ENCODE measurements at regions not wholly inside any gene's neighbourhood (a gene's known extent, or its start where the extent isn't known, plus 50 kb on each side); places are given as distances from the start of the nearest gene placed in this dataset.

- TF ChIP-seq CTCF (IDR thresholded peaks at IDR 0.05; ENCODE audit: borderline replicate concordance): no peak
- Histone ChIP-seq H3K4me3 (no peak overlapping the region), H3K9me3 (replicated peaks) (peaks cover 7% of the 10 kb centered on the region), H3K4me1 (no peaks in the 10 kb centered on the region), H3K36me3 (no peaks in the 10 kb centered on the region), H3K27ac (replicated peaks) (no peak overlapping the region), H3K27me3 (ENCODE audit: low read depth) (no peaks in the 10 kb centered on the region)
- no peak for DNase-seq
- intact Hi-C loops (cut with micrococcal nuclease): no loop called here
Observed at GRCh38 chr11:93959663-93960062, 61.5 kb upstream of the HEPHL1 start.

- Histone ChIP-seq H3K27ac (replicated peaks) (no peak overlapping the region), H3K36me3 (no peaks in the 10 kb centered on the region)
- no peak for DNase-seq
Observed at GRCh38 chr11:93963072-93963471, 58.1 kb upstream of the HEPHL1 start.

GRCh38 chr11:93967258-93967657, 53.9 kb upstream of the HEPHL1 start:
- no peaks in the 10 kb centered on the region for H3K27me3 ChIP-seq (ENCODE audit: low read depth)
- no peak for TF ChIP-seq CTCF (IDR thresholded peaks at IDR 0.05; ENCODE audit: borderline replicate concordance)
- DNase-seq: no peak
- H3K27ac ChIP-seq (replicated peaks): no peak overlapping the region
- H3K4me3 ChIP-seq: no peak overlapping the region
- H3K4me1 ChIP-seq: no peaks in the 10 kb centered on the region
- intact Hi-C loops (cut with micrococcal nuclease): no loop called here
- no peaks in the 10 kb centered on the region for H3K9me3 ChIP-seq (replicated peaks)
- H3K36me3 ChIP-seq: no peaks in the 10 kb centered on the region

More at GRCh38 chr11:93963072-93963471, 58.1 kb upstream of the HEPHL1 start:
- TF ChIP-seq CTCF (IDR thresholded peaks at IDR 0.05; ENCODE audit: borderline replicate concordance): no peak
- Histone ChIP-seq H3K27me3 (ENCODE audit: low read depth) (no peaks in the 10 kb centered on the region), H3K4me3 (no peak overlapping the region), H3K9me3 (replicated peaks) (no peaks in the 10 kb centered on the region), H3K4me1 (no peaks in the 10 kb centered on the region)
- intact Hi-C loops (cut with micrococcal nuclease): no loop called here

GRCh38 chr11:93967944-93968343, 53.2 kb upstream of the HEPHL1 start:
- Histone ChIP-seq H3K36me3 (no peaks in the 10 kb centered on the region), H3K4me3 (no peak overlapping the region), H3K27ac (replicated peaks) (no peak overlapping the region), H3K9me3 (replicated peaks) (no peaks in the 10 kb centered on the region), H3K4me1 (no peaks in the 10 kb centered on the region), H3K27me3 (ENCODE audit: low read depth) (no peaks in the 10 kb centered on the region)
- no peak for DNase-seq
- intact Hi-C loops (cut with micrococcal nuclease): no loop called here
- no peak for TF ChIP-seq CTCF (IDR thresholded peaks at IDR 0.05; ENCODE audit: borderline replicate concordance)

- H3K27me3 ChIP-seq (ENCODE audit: low read depth): no peaks in the 10 kb centered on the region
- TF ChIP-seq CTCF (IDR thresholded peaks at IDR 0.05; ENCODE audit: borderline replicate concordance): no peak
- H3K36me3 ChIP-seq: no peaks in the 10 kb centered on the region
- H3K9me3 ChIP-seq (replicated peaks): peaks cover 11% of the 10 kb centered on the region
- no peaks in the 10 kb centered on the region for H3K4me1 ChIP-seq
- no peak overlapping the region for H3K27ac ChIP-seq (replicated peaks)
- DNase-seq: no peak
- H3K4me3 ChIP-seq: no peak overlapping the region
- intact Hi-C loops (cut with micrococcal nuclease): no loop called here
Observed at GRCh38 chr11:93969925-93970922, 50.9 kb upstream of the HEPHL1 start.

All from left ventricle myocardium inferior (tissue), 1 donor.